ENCODE measurements at regions not wholly inside any gene's neighbourhood (a gene's known extent, or its start where the extent isn't known, plus 50 kb on each side); places are given as distances from the start of the nearest gene placed in this dataset.

DNA sequence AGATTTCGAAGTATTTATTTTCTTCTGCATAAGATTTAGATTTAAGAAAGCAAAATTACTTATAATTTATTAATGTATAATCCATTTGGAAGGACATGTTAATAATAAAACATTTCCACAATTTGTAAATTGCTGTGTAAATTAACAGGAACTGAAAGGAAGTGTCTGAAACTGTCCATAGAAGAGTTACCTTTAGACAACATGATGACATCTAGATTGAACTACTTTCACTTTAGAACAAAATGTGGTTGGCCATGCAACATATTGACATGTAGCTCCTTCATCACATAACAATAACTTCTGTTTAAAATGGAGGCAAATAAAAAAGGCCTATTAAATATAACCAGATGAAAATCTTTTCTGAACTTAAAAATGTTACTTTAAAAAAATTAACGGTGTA lies 1849.5 kb upstream of the ACO1 start:
- BruUV-seq (replicated peaks): no TSS peak
- POLR2A ChIA-PET: no interaction called here
- Histone ChIP-seq H4K20me1 (replicated peaks; ENCODE audit: control insufficient read depth, extremely low read depth, insufficient read depth, low read length) (no peaks in the 10 kb centered on the region), H3K36me3 (ENCODE audit: control insufficient read depth in 2 of 2, extremely low read depth in 1 of 2, insufficient read depth in 2 of 2, low read length in 2 of 2) (no peaks in the 10 kb centered on the region), H3K9ac (replicated peaks; ENCODE audit: extremely low read depth, insufficient read depth, low read length) (no peak overlapping the region), H3K9me3 (replicated peaks; ENCODE audit: control insufficient read depth, insufficient read depth, low read length) (no peaks in the 10 kb centered on the region), H3K27ac (ENCODE audit: insufficient read depth, low read depth, low read length) (no peak overlapping the region), H3K79me2 (ENCODE audit: control insufficient read depth, insufficient read depth, low read length) (no peaks in the 10 kb centered on the region), H3K9me1 (replicated peaks; ENCODE audit: control insufficient read depth, extremely low read depth, insufficient read depth, low read length) (no peaks in the 10 kb centered on the region), H2AFZ (ENCODE audit: low read depth, low read length) (no peak overlapping the region), H3K4me1 (ENCODE audit: control insufficient read depth, extremely low read depth, insufficient read depth, low read length) (no peaks in the 10 kb centered on the region), H3K27me3 (ENCODE audit: control insufficient read depth in 2 of 2, insufficient read depth in 2 of 2, low read length in 2 of 2) (no peaks in the 10 kb centered on the region), H3K4me2 (ENCODE audit: insufficient read depth, low read length) (no peak overlapping the region), H3K4me3 (replicated peaks in 1 of 3; ENCODE audit: insufficient read depth in 1 of 3, low read depth in 1 of 3, low read length in 3 of 3) (no peak overlapping the region)
- CTCF ChIA-PET: no interaction called here
- dilution Hi-C loops (cut with MboI; ENCODE audit: extremely low pct_ligation_motif_present, low sequenced_read_pairs) (no loop called here), intact Hi-C loops (cut with micrococcal nuclease) (no loop called here)
- no peak for DNase-seq (ENCODE audit: low read depth, low spot score)
- TF ChIP-seq POLR2A (IDR thresholded peaks at IDR 0.05; ENCODE audit: low read depth, low read length) (no peak), MYC (IDR thresholded peaks at IDR 0.05; ENCODE audit: low read depth, low read length) (no peak), POLR2AphosphoS5 (IDR thresholded peaks at IDR 0.05; ENCODE audit: insufficient read depth, low read depth, low read length) (no peak), FOS (IDR thresholded peaks at IDR 0.05; ENCODE audit: borderline replicate concordance, insufficient read depth, low read length) (no peak), JUN (IDR thresholded peaks at IDR 0.05; ENCODE audit: borderline replicate concordance, insufficient read depth, insufficient read length, low read depth) (no peak), GATA2 (IDR thresholded peaks at IDR 0.05; ENCODE audit: insufficient read depth, insufficient read length, low read depth, low read length) (no peak), EZH2 (IDR thresholded peaks at IDR 0.05; ENCODE audit: borderline replicate concordance, low read depth, low read length, severe bottlenecking) (no peak)
- TF ChIP-seq, protein P1, sequence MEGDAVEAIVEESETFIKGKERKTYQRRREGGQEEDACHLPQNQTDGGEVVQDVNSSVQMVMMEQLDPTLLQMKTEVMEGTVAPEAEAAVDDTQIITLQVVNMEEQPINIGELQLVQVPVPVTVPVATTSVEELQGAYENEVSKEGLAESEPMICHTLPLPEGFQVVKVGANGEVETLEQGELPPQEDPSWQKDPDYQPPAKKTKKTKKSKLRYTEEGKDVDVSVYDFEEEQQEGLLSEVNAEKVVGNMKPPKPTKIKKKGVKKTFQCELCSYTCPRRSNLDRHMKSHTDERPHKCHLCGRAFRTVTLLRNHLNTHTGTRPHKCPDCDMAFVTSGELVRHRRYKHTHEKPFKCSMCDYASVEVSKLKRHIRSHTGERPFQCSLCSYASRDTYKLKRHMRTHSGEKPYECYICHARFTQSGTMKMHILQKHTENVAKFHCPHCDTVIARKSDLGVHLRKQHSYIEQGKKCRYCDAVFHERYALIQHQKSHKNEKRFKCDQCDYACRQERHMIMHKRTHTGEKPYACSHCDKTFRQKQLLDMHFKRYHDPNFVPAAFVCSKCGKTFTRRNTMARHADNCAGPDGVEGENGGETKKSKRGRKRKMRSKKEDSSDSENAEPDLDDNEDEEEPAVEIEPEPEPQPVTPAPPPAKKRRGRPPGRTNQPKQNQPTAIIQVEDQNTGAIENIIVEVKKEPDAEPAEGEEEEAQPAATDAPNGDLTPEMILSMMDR (IDR thresholded peaks at IDR 0.05; ENCODE audit: extremely low read depth in 1 of 2, insufficient read depth in 1 of 2, low read depth in 1 of 2, low read length in 2 of 2): no peak
- TF ChIP-seq, protein P2, sequence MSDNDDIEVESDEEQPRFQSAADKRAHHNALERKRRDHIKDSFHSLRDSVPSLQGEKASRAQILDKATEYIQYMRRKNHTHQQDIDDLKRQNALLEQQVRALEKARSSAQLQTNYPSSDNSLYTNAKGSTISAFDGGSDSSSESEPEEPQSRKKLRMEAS (IDR thresholded peaks at IDR 0.05; ENCODE audit: insufficient read depth, insufficient read length): no peak
- FAIRE-seq: no peak
